GM12892 (cell line): ENCODE measurements at regions not wholly inside any gene's neighbourhood (a gene's known extent, or its start where the extent isn't known, plus 50 kb on each side); places are given as distances from the start of the nearest gene placed in this dataset.

Experiments
- DNase-seq: peaks from one replicate; pipeline ENCODE4 v3.0.0; 2011; ENCODE audit not compliant: insufficient read length
- FAIRE-seq: peaks from 2 replicates; lab custom pipeline; 2011; peaks lifted over from hg19 to GRCh38; lab: Jason Lieb, UNC
- POLR2A ChIP-seq: IDR thresholded peaks from 2 replicates; pipeline ENCODE4 v1.6.1; 2011; ENCODE audit warnings: low read depth, low read length, control low read depth
- POLR2AphosphoS5 ChIP-seq: IDR thresholded peaks from 2 replicates; pipeline ENCODE4 v1.6.1; 2011; ENCODE audit warnings: low read depth, low read length, control low read depth
- TAF1 ChIP-seq: IDR thresholded peaks from 2 replicates; pipeline ENCODE4 v1.6.1; 2011; ENCODE audit warnings: low read depth, mild to moderate bottlenecking, control low read depth, low read length, borderline replicate concordance

- TF ChIP-seq POLR2A = no peak
- TF ChIP-seq TAF1 = no peak
- no peak for TF ChIP-seq POLR2AphosphoS5
- no peak for FAIRE-seq
- DNase-seq = no peak
These were observed 188.6 kb upstream of the C1orf174 start for GRCh38 chr1:4088676-4089075.

GRCh38 chr1:4089421-4090175 lies 189.5 kb upstream of the C1orf174 start:
- DNase-seq (no peak), FAIRE-seq (no peak)
- no peak for TF ChIP-seq POLR2AphosphoS5

DNA sequence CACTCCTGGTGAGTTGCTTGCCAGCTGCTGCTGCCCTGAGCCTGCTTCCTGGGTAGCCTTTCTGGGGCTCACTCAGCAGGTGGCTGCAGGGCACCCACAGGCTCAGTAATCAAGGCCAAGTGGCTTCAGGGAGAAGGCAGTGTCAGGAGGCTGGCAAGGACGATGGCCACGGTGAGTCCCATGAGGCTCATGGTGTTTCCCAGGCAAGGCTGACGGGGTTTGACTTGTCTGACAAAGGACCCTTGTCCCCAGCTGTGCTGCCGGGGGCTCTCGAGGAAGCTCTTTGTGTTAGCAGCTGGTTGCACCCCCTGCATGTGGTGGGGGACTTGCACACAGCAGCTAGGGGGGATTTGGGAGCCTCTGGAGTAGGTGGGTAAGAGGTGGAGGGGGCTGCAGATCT lies 190.5 kb upstream of the C1orf174 start:
- DNase-seq (no peak), FAIRE-seq (no peak)
- TF ChIP-seq POLR2A (no peak), TAF1 (no peak), POLR2AphosphoS5 (no peak)

DNA sequence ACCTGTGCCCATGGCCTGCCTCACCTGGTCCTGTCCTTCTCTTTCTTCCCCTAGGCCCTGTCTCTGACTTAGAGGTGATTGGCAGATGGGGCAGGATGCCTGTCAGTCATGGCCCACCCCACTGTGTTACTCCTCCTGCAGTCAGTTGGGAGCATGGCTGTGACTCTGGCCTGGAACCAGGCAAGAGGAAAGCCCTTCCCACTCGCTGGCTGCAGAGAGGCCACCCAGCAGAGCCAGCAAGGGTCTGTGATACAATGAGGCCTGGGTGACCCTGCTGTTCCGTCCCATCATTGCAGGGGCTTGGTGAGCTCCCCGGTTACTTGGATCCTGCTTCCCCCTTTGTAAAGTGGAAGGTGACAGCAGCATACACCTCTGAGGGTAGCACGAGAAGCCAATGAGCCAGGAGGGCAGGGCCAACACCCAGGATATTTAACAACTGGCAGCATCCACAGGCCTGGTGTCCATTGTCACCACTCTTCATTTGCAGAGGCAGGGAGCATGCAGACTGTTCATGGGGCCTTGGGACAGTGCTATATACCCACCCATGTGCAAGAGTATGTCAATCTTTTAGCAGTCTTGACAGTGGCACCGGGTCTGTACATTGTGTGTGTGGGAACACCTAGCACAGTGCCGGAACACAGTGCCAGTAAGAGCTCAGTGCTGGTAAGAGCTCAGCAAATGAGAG lies 191.0 kb upstream of the C1orf174 start:
- FAIRE-seq (no peak), DNase-seq (no peak)
- TF ChIP-seq TAF1 = no peak
- no peak for TF ChIP-seq POLR2A
- TF ChIP-seq POLR2AphosphoS5 = no peak

- no peak for FAIRE-seq
- no peak for DNase-seq
- TF ChIP-seq POLR2A = no peak
- no peak for TF ChIP-seq POLR2AphosphoS5
- TF ChIP-seq TAF1 = no peak
These were observed 191.9 kb upstream of the C1orf174 start for GRCh38 chr1:4091996-4092395.

DNA sequence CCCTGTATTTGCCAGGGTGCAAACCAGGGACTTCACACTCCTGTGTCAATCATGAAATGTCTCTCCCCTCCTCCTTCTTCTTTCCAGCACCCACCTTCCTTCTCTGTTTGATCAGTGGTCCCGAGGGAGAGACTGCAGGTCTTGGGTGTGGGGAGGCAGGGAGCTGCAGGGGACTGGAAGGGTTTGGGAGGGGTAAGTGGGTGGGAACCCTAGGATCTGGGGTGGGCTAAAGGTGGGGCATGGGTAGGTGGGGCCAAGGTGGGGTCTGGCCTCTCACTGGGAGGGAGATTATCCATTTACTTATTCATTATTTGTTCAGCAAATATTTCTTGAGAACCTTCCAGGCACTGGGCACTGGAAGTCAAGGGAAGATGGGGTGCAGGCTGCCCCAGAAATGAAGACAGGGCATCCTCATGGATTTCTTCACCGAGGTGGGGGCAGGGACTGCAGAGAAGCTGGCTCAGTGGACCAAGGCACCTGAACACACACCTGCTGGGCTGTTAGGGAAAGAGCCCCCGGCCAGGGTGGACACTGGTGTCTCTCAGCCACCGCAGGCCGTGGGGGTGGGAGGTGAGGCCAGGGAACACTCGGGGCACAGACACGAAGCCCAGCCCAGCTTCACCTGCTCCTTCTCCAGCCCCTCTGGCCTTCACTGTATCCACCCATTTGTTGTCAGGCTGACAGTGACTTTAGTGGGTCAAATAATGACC lies 193.9 kb upstream of the C1orf174 start:
- FAIRE-seq = no peak
- no peak for TF ChIP-seq POLR2A
- no peak for TF ChIP-seq TAF1
- TF ChIP-seq POLR2AphosphoS5 = no peak
- DNase-seq = no peak

- no peak for TF ChIP-seq POLR2AphosphoS5
- TF ChIP-seq POLR2A = no peak
- TF ChIP-seq TAF1 = no peak
- FAIRE-seq = no peak
- no peak for DNase-seq
These were observed 195.4 kb upstream of the C1orf174 start for GRCh38 chr1:4095433-4095971.

GRCh38 chr1:4101459-4102161 lies 201.5 kb upstream of the C1orf174 start:
- FAIRE-seq = no peak
- no peak for TF ChIP-seq POLR2AphosphoS5
- TF ChIP-seq POLR2A = no peak
- no peak for TF ChIP-seq TAF1
- DNase-seq = no peak

GRCh38 chr1:4105300-4105880 lies 205.3 kb upstream of the C1orf174 start:
- TF ChIP-seq POLR2AphosphoS5 (no peak), TAF1 (no peak), POLR2A (no peak)
- DNase-seq = no peak
- FAIRE-seq = no peak

DNA sequence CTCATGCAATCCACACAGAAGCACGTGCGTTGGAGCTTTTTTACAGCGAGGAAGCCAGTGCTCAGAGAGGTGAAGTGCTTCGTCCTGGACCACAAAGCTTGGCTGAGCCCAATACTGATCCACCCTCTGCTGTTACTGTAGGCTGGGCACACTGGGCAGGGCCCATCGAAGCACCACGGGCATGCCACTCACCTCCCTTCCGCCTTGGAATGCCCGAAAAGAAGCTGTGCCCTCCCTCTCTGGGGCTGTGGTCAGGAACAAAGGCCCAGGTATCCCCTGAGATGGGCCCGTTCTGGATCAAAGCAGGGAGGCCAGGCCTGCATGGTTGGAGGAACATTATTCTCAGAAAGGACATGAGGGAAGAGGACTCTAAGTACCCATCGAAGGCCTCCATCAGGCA lies 206.7 kb upstream of the C1orf174 start:
- TF ChIP-seq TAF1 (no peak), POLR2AphosphoS5 (no peak), POLR2A (no peak)
- no peak for DNase-seq

GRCh38 chr1:4107291-4107690 lies 207.2 kb upstream of the C1orf174 start:
- TF ChIP-seq POLR2A = no peak
- no peak for TF ChIP-seq TAF1
- no peak for TF ChIP-seq POLR2AphosphoS5
- DNase-seq (no peak), FAIRE-seq (no peak)

More for the DNA sequence above, 206.7 kb upstream of the C1orf174 start:
- FAIRE-seq = no peak
